BE2C (cell line): ENCODE measurements at regions not wholly inside any gene's neighbourhood (a gene's known extent, or its start where the extent isn't known, plus 50 kb on each side); places are given as distances from the start of the nearest gene placed in this dataset.
"Not testable (repeated sequence)": the region's sequence is repeated elsewhere in the genome, so short reads cannot be mapped to it uniquely, and the experiment has no call there.

Experiments
- DNase-seq: peaks from one replicate; pipeline ENCODE4 v3.0.0-alpha.2; 2020
- H3K27me3 ChIP-seq: fragments of 250-450 bp; sonication (Bioruptor Pico); 2 replicates; pipeline ENCODE4 v1.5.1; 2020; ENCODE audit warnings: mild to moderate bottlenecking
- H3K36me3 ChIP-seq: fragments of 250-450 bp; sonication (Bioruptor Pico); 2 replicates; pipeline ENCODE4 v1.5.1; 2020; ENCODE audit warnings: mild to moderate bottlenecking
- H3K4me1 ChIP-seq: fragments of 250-450 bp; sonication (Bioruptor Pico); 2 replicates; pipeline ENCODE4 v1.5.1; 2020
- H3K4me3 ChIP-seq: 2 replicates; pipeline ENCODE4 v1.5.1; 2011; ENCODE audit warnings: low read depth, low read length
- H3K9me3 ChIP-seq: fragments of 250-450 bp; sonication (Bioruptor Pico); 2 replicates; pipeline ENCODE4 v1.5.1; 2020
- TF ChIP-seq, protein P1 (sequence below): IDR thresholded peaks from 2 replicates; pipeline ENCODE4 v1.5.1; 2012; ENCODE audit warnings: mild to moderate bottlenecking, low read depth, low read length

DNA sequence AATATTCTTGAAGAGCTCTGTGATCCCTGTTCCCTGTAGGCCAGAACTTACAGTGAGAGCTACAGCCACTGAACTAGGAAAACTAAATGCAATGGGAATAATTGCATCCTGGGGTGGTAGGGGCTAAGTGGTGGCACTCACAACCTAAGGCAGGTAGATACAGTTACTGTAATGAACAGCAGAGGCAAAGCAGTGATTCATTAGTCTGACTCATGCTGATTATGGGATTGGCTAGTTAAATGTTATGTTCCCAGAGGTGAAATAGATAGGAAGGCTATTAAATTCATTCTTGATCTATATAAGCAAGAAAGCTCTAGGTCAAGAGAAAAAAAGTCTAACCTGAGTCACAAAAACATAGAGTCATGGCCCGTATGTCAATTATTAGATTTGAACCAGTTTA lies 173.1 kb upstream of the MALRD1 start:
- TF ChIP-seq, protein P1, sequence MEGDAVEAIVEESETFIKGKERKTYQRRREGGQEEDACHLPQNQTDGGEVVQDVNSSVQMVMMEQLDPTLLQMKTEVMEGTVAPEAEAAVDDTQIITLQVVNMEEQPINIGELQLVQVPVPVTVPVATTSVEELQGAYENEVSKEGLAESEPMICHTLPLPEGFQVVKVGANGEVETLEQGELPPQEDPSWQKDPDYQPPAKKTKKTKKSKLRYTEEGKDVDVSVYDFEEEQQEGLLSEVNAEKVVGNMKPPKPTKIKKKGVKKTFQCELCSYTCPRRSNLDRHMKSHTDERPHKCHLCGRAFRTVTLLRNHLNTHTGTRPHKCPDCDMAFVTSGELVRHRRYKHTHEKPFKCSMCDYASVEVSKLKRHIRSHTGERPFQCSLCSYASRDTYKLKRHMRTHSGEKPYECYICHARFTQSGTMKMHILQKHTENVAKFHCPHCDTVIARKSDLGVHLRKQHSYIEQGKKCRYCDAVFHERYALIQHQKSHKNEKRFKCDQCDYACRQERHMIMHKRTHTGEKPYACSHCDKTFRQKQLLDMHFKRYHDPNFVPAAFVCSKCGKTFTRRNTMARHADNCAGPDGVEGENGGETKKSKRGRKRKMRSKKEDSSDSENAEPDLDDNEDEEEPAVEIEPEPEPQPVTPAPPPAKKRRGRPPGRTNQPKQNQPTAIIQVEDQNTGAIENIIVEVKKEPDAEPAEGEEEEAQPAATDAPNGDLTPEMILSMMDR: no peak
- no peak overlapping the region for H3K4me3 ChIP-seq

GRCh38 chr10:18879284-18879683 lies 169.3 kb upstream of the MALRD1 start:
- Histone ChIP-seq H3K36me3 (no peaks in the 10 kb centered on the region), H3K4me1 (no peaks in the 10 kb centered on the region), H3K9me3 (no peaks in the 10 kb centered on the region), H3K27me3 (no peaks in the 10 kb centered on the region), H3K4me3 (no peak overlapping the region)
- TF ChIP-seq, protein P1: no peak
- no peak for DNase-seq

More for the DNA sequence above, 173.1 kb upstream of the MALRD1 start:
- Histone ChIP-seq H3K4me1 (no peaks in the 10 kb centered on the region), H3K27me3 (no peaks in the 10 kb centered on the region), H3K9me3 (no peaks in the 10 kb centered on the region), H3K36me3 (no peaks in the 10 kb centered on the region)
- DNase-seq: no peak

DNA sequence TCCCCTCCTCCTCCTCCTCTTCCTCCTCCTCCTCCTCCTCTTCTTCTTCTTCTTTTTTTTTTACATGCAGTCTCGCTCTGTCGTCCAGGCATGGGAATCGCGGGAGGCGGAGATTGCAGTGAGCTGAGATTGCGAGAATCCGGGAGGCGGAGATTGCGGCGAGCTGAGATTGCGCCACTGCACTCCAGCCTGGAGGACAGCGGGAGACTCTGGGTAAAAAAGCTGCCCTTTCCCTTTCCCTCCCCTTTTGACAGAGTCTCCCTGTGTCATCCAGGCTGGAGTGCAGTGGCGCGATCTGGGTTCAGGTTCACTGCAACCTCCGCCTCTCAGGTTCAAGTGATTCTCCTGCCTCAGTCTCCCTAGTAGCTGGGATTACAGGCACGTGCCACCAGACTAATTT lies 168.1 kb upstream of the MALRD1 start:
- TF ChIP-seq, protein P1: no peak
- no peak overlapping the region for H3K4me3 ChIP-seq
- no peaks in the 10 kb centered on the region for H3K27me3 ChIP-seq
- no peak for DNase-seq
- H3K9me3 ChIP-seq: no peaks in the 10 kb centered on the region
- H3K4me1 ChIP-seq: no peaks in the 10 kb centered on the region
- no peaks in the 10 kb centered on the region for H3K36me3 ChIP-seq

GRCh38 chr10:18886102-18886501 lies 162.5 kb upstream of the MALRD1 start:
- no peaks in the 10 kb centered on the region for H3K27me3 ChIP-seq
- no peaks in the 10 kb centered on the region for H3K4me1 ChIP-seq
- TF ChIP-seq, protein P1: no peak
- DNase-seq: no peak
- H3K4me3 ChIP-seq: no peak overlapping the region
- H3K9me3 ChIP-seq: no peaks in the 10 kb centered on the region
- no peaks in the 10 kb centered on the region for H3K36me3 ChIP-seq

- H3K36me3 ChIP-seq: no peaks in the 10 kb centered on the region
- H3K9me3 ChIP-seq: no peaks in the 10 kb centered on the region
- TF ChIP-seq, protein P1: no peak
Observed at GRCh38 chr10:18906636-18907035, 142.0 kb upstream of the MALRD1 start.

DNA sequence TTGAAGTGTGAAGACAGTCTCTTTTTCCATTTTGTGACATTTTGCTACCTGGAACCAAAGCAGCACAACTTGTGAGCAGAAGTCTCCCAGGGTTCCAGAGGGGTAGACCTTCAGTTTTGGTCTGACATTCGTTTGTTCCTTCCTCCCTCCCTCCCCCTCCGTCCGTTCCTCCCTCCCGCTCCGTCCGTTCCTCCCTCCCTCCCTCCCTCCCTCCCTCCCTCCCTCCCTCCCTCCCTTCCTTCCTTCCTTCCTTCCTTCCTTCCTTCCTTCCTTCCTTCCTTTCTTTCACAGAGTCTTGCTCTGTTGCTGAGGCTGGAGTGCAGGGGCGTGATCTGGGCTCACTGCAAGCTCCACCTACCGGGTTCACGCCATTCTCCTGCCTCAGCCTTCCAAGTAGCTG lies 131.2 kb upstream of the MALRD1 start:
- DNase-seq, H3K4me3 ChIP-seq, H3K27me3 ChIP-seq, H3K4me1 ChIP-seq, H3K9me3 ChIP-seq, H3K36me3 ChIP-seq: not testable (repeated sequence)

More at GRCh38 chr10:18906636-18907035, 142.0 kb upstream of the MALRD1 start:
- no peaks in the 10 kb centered on the region for H3K4me1 ChIP-seq
- DNase-seq: no peak
- no peaks in the 10 kb centered on the region for H3K27me3 ChIP-seq
- no peak overlapping the region for H3K4me3 ChIP-seq

GRCh38 chr10:18918532-18918931 lies 130.1 kb upstream of the MALRD1 start:
- Histone ChIP-seq H3K4me3 (no peak overlapping the region), H3K27me3 (no peaks in the 10 kb centered on the region), H3K9me3 (no peaks in the 10 kb centered on the region), H3K4me1 (no peaks in the 10 kb centered on the region), H3K36me3 (no peaks in the 10 kb centered on the region)
- TF ChIP-seq, protein P1: no peak
- DNase-seq: no peak
